Heart right ventricle (tissue), 16 donors: ENCODE measurements at regions not wholly inside any gene's neighbourhood (a gene's known extent, or its start where the extent isn't known, plus 50 kb on each side); places are given as distances from the start of the nearest gene placed in this dataset.
A peak's percentile ranks its signal among the peaks of the same experiment; 100 is the strongest.

Experiments
- ATAC-seq, 8 donors: fragments of 200-7000 bp; cut with Tn5 transposase; one replicate each; pipeline ENCODE4 v1.9.1; 2020; ENCODE audit warnings: mild to moderate bottlenecking in 8 of 8, moderate library complexity in 8 of 8, moderate number of reproducible peaks in 1 of 8
- DNase-seq, 2 donors: peaks; one replicate each; pipeline ENCODE4 v3.0.0-alpha.2; 2020
- H3K27ac ChIP-seq, 10 donors: fragments of 200-600 bp; sonication (generic) in 2 of 10; one replicate each; pipeline versions ENCODE4 v1.5.0 to v1.8.0; 2020 to 2022; ENCODE audit warnings: mild to moderate bottlenecking in 3 of 10
- H3K27me3 ChIP-seq, 7 donors: fragments of 200-600 bp; one replicate each; pipeline ENCODE4 v1.8.0; 2021 to 2022; ENCODE audit warnings: mild to moderate bottlenecking in 2 of 7
- H3K36me3 ChIP-seq, 9 donors: fragments of 200-600 bp; sonication (generic) in 1 of 9; one replicate each; pipeline versions ENCODE4 v1.5.0 to v1.8.0; 2020 to 2022; ENCODE audit warnings: mild to moderate bottlenecking in 2 of 9
- H3K4me1 ChIP-seq, 9 donors: fragments of 200-600 bp; sonication (generic) in 1 of 9; one replicate each; pipeline versions ENCODE4 v1.5.0 to v1.8.0; 2020 to 2022; ENCODE audit warnings: mild to moderate bottlenecking in 4 of 9
- H3K4me3 ChIP-seq, 10 donors: fragments of 200-600 bp; sonication (generic) in 2 of 10; one replicate each; pipeline versions ENCODE4 v1.5.0 to v1.8.0; 2020 to 2022; ENCODE audit warnings: mild to moderate bottlenecking in 7 of 10, moderate library complexity in 2 of 10
- H3K9me3 ChIP-seq, 11 donors: fragments of 200-600 bp in 10 of 11; sonication (generic) in 2 of 11; one replicate each; pipeline versions ENCODE4 v1.5.0 to v1.8.0; 2013 to 2022; ENCODE audit warnings: mild to moderate bottlenecking in 2 of 11, control low read depth in 1 of 11, moderate library complexity in 1 of 11
- CTCF ChIP-seq, 9 donors: fragments of 200-600 bp; sonication (generic) in 2 of 9; IDR thresholded peaks; one replicate each; pipeline versions ENCODE4 v1.5.0 to v1.8.0; 2021 to 2022; ENCODE audit warnings: antibody characterized with exemption in 9 of 9, mild to moderate bottlenecking in 5 of 9, moderate library complexity in 1 of 9
- WGBS, 2 donors: extraction: QIAGEN DNeasy Blood & Tissue Kit; methylation state at CpG; one replicate each; pipeline ENCODE4 v1.1.7; 2013; ENCODE audit warnings: inconsistent platforms in 1 of 2; 5-methylcytosine and 5-hydroxymethylcytosine counted together
- intact Hi-C, 10 donors: fragments of 100-400 bp; cut with DNase I; formaldehyde crosslinking; loops; one replicate each; pipeline versions ENCODE4 v1.11.1 to v1.14.2; 2022
- donor health status: Arrhythmogenic right ventricular cardiomyopathy.
- donor health status: ischemic (EF 13 %, LVEDD 7.1; RV severe dilation, severe dysfunction).
- donor health status: healthy with polysubstance abuse.
- donor health status: DM: no; HTN: yes; CAD: no.
- donor health status: DM: no; HTN: no; CAD: no.
- donor health status: ischemic (EF 25% LVEDD 6.9; RV normal size, moderate dysfunction).
- donor health status: ischemic (EF 25% LVEDD 5.7; RV mildly dilated, moderate dysfunction).
- donor health status: healthy.
- donor health status: DM: yes; HTN: yes; CAD: no.
- donor health status: Ischemic cardiomyopathy.
- donor health status: ischemic (EF 35%, LVEDD 5.7; RV mildly dilated, moderate dysfunction).
- donor health status: nonischemic (EF 11% LVEDD 7.7; RV severe dilation, severe dysfunction).
- donor health status: DM: yes; HTN: yes; CAD: no.
- donor health status: PGD.
- donor health status: ischemic (EF 29% LVEDD 5.4; RV normal size, mild dysfunction).
- donor health status: nonischemic (EF 23%, LVEDD 6.1; RV moderate dilation, normal function).

GRCh38 chr14:34368971-34369647, 92.9 kb downstream of the SPTSSA start:
- DNase-seq = no peak
- H3K36me3 ChIP-seq = no peaks in the 10 kb centered on the region
- no peak for ATAC-seq
- H3K27ac ChIP-seq = peak overlapping the region in 1 of 10 donors; percentile 57
- H3K9me3 ChIP-seq = no peaks in the 10 kb centered on the region
- no peak overlapping the region for H3K4me3 ChIP-seq
- intact Hi-C loops = loop anchor here in 1 of 10 donors (10.0 kb wide), 1 partner anchor 126 kb away; no protein-coding TSS in a partner anchor
- peaks cover 0 to 3% (median 0%) of the 10 kb centered on the region in 7 donors for H3K27me3 ChIP-seq
- peaks cover 0 to 39% (median 0%) of the 10 kb centered on the region in 9 donors for H3K4me1 ChIP-seq
- 78 to 89% methylated on average over 3 of the region's 3 CpGs for WGBS, 2 donors
- TF ChIP-seq CTCF (IDR thresholded peaks at IDR 0.05) = no peak

DNA sequence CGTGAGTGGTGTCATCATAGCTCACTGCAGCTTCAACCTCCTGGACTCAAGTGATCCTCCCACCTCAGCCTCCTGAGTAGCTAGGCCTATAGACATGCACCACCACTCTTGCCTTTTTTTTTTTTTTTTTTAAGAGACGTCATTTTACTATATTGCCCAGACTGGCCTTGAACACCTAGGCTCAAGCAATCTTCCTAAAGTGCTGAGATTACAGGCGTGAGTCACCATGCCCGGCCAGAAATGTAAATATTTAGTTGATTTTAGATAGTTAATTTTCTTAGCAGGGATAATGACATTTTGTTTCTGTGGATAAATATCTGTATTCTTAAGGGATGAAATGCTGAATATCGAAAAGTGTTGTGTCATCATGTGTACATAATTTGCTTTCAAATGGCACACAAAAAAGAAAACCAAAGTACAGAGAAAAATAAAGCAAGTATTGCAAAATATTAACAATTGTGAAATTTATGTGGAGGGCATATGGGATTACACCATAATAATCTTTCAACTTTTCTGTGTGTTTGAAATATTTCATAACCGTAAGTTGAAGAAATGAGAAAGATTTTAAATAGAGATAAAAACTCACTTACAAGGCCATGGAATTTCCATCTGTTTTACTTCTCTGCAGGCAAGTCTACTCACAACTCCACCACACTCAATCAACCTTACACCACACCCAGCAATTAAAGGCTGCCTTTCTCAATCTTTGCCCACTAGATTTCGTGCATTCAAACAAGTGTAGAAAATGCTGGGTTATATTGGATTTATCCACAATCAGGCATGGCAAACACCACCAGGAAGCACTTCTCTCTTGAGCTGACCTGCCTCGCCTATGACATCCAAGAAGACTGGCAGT, 93.7 kb downstream of the SPTSSA start:
- no peaks in the 10 kb centered on the region for H3K36me3 ChIP-seq
- H3K9me3 ChIP-seq = no peaks in the 10 kb centered on the region
- no peak for TF ChIP-seq CTCF (IDR thresholded peaks at IDR 0.05)
- 77 to 88% methylated on average over 8 of the region's 8 CpGs for WGBS, 2 donors
- no peak for DNase-seq
- H3K27me3 ChIP-seq = peaks cover 0 to 6% (median 0%) of the 10 kb centered on the region in 7 donors
- no peak overlapping the region for H3K4me3 ChIP-seq
- peaks cover 0 to 44% (median 0%) of the 10 kb centered on the region in 9 donors for H3K4me1 ChIP-seq
- ATAC-seq = peak in 1 of 8 donors; percentile 13
- intact Hi-C loops = loop anchor here in 1 of 10 donors (10.0 kb wide), 1 partner anchor 126 kb away; no protein-coding TSS in a partner anchor
- peak overlapping the region in 1 of 10 donors; percentile 57 for H3K27ac ChIP-seq

DNA sequence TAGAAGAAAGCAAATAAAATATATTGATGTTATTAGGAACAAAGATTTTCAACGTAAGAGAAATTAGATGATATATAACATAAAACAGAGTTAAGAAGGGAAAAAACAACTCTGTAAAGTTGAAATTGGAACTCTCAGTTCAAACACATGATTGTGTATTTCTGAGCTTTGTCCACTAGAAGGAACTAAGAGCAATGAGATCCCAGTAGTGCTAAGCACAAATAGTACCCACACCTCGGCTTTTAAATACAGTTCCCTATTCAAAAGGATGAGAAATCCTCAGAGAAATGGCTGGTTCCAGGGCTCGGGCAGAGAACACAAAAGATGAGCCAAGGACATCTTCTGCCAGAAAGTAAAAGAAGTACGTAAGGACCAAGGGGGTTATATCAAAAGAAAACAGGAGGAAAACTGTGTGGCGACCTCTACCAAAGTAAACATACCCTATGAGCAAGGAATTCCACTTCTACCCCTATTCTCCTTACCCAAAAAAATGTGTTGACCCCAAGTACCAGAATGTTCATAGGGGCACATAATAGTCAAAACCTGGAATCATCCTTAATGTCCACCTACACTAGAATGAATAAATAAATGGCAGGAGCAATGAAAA, 96.6 kb downstream of the SPTSSA start:
- Histone ChIP-seq H3K4me3 (no peak overlapping the region), H3K36me3 (no peaks in the 10 kb centered on the region), H3K9me3 (no peaks in the 10 kb centered on the region), H3K4me1 (peaks cover 0 to 40% (median 3%) of the 10 kb centered on the region in 9 donors), H3K27ac (no peak overlapping the region), H3K27me3 (peaks cover 0 to 6% (median 0%) of the 10 kb centered on the region in 7 donors)
- DNase-seq (no peak), ATAC-seq (no peak)
- WGBS, 2 donors = 56% methylated on average over 5 of the region's 5 CpGs
- intact Hi-C loops = loop anchor here in 1 of 10 donors (10.0 kb wide), 1 partner anchor 129 kb away; no protein-coding TSS in a partner anchor
- TF ChIP-seq CTCF (IDR thresholded peaks at IDR 0.05) = peak in 7 of 9 donors; percentile 12 to 45 (median 15)

DNA sequence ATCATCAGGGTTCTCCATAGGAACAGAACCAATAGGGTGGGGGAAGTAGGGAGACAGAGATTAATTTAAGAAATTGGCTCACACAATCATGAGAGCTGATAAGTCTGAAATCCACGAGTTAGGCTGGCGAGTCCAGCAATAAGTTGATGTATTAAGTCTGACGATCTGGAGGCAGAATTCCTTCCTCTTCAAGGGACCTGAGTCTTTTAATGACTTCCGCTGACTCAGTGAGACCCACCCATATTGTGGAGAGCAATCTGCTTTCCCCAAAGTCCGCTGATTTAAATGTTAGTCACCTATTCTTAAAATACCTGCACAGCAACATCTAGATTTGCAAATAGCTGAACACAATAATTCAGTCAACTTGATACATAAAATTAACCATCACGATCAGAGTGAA, 97.8 kb downstream of the SPTSSA start:
- no peak for ATAC-seq
- Histone ChIP-seq H3K4me3 (no peak overlapping the region), H3K27ac (peak overlapping the region in 2 of 10 donors; percentile 1 to 10)

More for the DNA sequence above, 97.8 kb downstream of the SPTSSA start:
- Histone ChIP-seq H3K9me3 (no peaks in the 10 kb centered on the region), H3K36me3 (no peaks in the 10 kb centered on the region), H3K27me3 (peaks cover 0 to 6% (median 0%) of the 10 kb centered on the region in 7 donors), H3K4me1 (peaks cover 0 to 38% (median 3%) of the 10 kb centered on the region in 9 donors)
- intact Hi-C loops = loop anchor here in 1 of 10 donors (10.0 kb wide), 1 partner anchor 131 kb away; no protein-coding TSS in a partner anchor
- 68 to 75% methylated on average over 6 of the region's 6 CpGs for WGBS, 2 donors
- DNase-seq = no peak
- no peak for TF ChIP-seq CTCF (IDR thresholded peaks at IDR 0.05)
